HS-5 (cell line): ENCODE measurements at regions not wholly inside any gene's neighbourhood (a gene's known extent, or its start where the extent isn't known, plus 50 kb on each side); places are given as distances from the start of the nearest gene placed in this dataset.
"Not testable (repeated sequence)": the region's sequence is repeated elsewhere in the genome, so short reads cannot be mapped to it uniquely, and the experiment has no call there.

Experiments used
- DNase-seq: peaks from one replicate; pipeline ENCODE4 v3.0.0-alpha.2; 2012; ENCODE audit warnings: low read depth

DNA sequence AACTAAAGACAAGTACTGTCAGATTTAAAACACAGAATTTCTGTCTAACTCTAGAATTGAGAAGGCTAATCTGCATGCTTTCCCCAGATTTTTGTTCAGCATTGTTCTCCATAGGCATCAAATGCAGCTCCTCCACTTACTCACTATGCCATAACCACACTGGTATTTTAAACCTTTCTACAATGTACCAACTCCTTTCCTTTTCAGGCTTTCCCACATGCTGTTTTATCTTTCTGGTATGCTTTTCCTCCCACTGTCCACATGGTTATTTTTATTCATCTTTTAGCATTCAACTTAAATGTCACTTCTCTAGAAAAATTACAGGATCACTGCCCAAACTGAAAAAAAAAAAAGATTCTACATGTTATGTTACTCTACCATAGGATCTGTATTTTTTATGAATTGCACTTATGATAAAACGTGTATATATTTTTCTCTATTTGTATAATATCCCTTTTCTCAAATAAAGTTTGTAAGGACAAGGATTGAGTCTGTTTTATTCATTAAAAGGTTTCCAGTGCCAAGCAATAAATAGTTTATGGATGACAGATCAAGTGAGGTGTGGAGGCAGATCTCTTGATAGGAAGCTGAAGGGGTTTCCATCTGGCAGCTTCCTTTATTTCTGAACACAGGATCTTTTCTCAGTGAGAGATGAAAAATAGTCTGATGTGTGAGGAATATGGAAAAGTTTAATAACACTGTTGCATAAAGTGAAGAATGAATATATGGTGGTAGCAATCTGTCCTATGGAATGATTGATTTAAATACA, 1064.5 kb downstream of the ZPLD1 start:
- peak; percentile 80 for DNase-seq

DNA sequence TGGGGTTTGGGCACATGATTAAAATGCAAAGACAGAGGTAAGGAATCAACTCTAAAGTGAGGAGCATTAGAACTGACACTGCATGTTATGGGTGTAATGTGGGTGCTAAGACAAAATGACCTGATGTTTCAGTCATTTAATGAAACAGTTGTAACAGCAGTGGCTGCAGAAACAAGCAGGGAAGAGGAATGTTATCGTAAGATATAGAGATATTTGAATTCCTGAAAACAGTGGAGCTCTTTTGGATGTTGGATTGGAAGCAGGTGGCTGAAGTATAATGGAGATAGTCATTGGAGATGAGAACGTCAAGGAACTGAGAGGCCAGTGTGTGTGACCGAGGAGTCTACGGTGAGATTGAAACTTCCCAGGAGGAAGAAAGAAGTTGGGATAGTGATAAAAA, 1065.2 kb downstream of the ZPLD1 start:
- DNase-seq, result no peak

DNA sequence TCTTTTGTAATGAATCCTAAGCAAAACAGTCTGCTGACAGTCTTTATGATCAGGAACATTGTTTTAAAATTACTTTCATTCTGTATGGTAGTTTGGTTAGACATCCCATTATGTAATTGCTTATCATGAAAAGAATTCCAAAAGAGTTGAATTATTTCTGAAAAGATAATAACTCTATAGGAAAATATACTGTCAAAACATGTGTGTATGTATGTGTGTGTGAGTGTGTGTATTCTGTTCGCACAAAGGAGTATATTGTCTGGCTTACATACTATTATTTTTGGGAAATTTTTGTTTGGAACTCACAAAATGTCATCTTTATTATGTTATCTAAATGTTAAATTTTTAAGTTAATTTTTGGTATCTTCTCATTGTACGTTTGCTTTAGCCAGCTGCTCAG, 1075.9 kb downstream of the ZPLD1 start:
- DNase-seq, result no peak

DNA sequence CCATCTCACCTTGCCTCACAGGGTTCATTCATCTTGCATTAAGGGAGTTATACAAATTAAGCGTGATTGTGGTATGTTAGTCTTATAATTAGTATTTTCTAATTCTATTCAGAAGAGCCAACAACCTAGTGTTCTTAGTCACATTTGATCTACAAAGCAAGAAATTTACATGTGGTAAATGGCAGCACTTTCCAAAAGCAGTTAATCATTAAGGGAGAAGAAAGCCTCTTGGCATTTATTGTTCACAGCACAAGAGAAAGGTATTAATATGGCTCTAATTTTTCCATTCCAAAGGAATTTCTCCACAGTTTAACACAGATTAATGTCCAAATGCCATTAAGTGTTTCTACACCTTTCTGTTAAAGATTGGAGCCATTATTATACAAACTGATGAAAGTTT, 1077.1 kb downstream of the ZPLD1 start:
- no peak for DNase-seq

DNA sequence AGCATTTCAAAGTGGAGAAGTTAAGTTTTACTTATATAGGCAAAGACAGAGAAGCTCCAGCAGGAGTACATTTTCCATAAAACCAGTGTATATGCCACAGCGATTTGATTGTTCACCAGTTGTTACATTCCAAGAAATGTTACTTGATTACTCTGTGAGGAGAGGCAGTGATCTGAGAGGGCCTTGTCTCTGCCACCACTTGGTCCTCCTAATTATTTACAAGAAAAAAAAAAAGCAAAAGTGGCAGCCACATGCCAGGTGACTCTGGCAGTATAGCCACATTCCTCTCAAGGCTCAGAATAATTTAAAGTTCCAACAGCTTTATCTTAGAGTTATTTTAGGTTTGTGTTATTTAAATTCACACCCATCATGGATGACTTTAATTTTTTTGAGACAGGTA, 1077.8 kb downstream of the ZPLD1 start:
- DNase-seq, result no peak

- no peak for DNase-seq
Observed at GRCh38 chr3:103513003-103513402, 1078.2 kb downstream of the ZPLD1 start.

GRCh38 chr3:103515116-103515515, 1080.3 kb downstream of the ZPLD1 start:
- no peak for DNase-seq

DNA sequence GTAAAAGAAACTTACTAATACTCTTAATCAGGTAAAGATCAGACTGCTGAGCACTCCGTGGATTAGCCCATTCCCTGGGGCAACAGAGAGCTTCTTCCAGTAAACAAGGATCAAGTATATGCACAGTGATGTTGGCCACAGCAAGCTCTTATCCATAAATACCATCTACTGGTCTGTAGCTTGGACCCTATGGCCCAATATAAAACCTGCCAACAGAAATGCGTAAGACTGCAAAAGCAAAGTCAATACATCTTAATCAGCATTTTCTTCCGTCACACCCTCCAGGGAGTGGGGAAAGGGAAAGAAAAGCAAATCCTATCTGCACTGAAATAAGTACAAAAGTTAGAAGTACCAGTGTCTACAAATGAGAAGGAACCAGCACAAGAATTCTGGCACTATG, 1082.1 kb downstream of the ZPLD1 start:
- DNase-seq, result no peak

DNA sequence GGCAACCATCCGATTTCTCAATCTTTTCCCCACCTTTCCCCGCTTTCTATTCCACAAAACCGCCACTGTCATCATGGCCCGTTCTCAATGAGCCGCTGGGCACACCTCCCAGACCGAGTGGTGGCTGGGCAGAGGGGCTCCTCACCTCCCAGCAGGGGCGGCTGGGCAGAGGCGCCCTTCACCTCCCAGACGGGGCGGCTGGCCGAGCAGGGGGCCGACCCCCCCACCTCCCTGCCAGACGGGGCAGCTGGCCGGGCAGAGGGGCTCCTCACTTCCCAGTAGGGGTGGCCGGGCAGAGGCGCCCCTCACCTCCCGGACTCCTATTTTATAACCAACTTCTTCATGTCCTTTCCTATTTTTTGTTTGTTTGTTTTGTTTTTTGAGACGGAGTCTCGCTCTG, 1096.5 kb downstream of the ZPLD1 start:
- not testable (repeated sequence) for DNase-seq

- DNase-seq, result no peak
Observed at GRCh38 chr3:103532986-103533385, 1098.2 kb downstream of the ZPLD1 start.

GRCh38 chr3:103554451-103554850, 1119.6 kb downstream of the ZPLD1 start:
- no peak for DNase-seq

DNA sequence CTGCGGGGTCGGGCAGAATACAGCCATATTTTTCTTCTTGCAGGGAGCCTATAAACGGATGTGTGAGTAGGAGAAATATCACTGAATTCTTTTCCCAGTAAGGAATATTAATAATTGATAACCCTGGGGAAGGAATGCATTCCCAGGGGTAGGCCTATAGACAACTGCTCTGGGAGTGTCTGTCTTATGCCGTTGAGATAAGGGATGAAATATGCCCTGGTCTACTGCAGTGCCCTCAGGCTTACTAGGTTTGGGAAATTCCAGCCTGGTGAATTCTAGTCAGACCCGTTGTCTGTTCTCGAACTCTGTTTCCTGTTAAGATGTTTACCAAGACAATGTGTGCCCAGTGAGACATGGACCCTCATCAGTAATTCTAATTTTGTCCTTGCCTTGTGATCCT, 1129.3 kb downstream of the ZPLD1 start:
- DNase-seq, result not testable (repeated sequence)

GRCh38 chr3:103585809-103586208, 1151.0 kb downstream of the ZPLD1 start:
- no peak for DNase-seq

- DNase-seq, result no peak
Observed at GRCh38 chr3:103589770-103590169, 1155.0 kb downstream of the ZPLD1 start.

DNA sequence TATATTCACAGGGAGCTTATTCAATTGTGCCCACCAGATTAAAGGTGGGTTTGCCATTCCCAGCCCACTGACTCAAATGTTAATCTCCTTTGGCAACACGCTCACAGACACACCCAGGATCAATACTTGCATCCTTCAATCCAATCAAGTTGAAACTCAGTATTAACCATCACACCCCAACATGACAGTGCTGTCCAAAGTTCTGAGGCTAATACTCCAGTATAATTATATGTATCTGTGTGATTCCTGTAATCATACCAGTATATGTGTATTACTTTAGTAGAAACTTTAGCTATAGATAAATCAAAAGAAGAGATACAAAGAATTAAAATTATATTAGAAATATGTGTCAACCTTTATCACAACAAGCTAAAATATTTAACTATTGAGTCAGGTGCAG, 1166.0 kb downstream of the ZPLD1 start:
- no peak for DNase-seq

DNA sequence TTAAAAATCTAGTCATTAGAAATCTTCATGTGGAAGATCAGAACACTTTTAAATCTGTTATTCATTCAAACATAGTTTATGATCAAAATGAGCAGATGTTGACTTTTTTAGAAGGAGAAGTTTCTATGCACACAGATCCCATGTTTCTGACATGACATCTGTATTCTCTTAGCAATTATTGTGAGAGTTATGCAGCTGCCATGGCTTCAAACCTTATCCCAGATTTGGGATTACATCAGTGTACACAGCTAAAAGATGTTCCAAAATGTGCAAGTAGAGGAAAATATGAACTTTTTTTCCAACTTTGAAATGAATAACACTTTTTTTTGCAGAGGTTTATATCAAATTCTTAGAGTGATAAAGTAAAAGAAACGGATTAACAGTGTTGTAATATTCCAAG, 1166.9 kb downstream of the ZPLD1 start:
- no peak for DNase-seq

DNA sequence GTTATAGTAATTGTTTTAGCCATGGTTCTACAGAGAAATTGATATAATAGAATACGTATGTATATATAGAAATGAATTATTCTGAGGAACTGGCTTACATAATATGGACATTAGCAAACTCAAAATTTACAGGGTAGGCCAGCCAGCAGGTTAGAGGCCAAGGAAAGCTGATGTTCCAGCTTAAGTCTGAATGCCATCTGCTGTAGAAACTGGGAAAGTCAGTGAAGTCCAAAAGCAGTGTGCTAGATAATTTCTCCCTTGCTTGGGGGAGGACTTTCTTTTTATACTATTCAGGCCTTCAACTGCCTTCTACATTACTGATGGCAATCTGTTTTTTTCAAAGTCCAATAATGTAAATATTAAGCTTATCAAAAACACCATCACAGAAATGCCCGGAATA, 1174.7 kb downstream of the ZPLD1 start:
- no peak for DNase-seq

GRCh38 chr3:103613397-103614156, 1178.8 kb downstream of the ZPLD1 start:
- DNase-seq, result no peak

DNA sequence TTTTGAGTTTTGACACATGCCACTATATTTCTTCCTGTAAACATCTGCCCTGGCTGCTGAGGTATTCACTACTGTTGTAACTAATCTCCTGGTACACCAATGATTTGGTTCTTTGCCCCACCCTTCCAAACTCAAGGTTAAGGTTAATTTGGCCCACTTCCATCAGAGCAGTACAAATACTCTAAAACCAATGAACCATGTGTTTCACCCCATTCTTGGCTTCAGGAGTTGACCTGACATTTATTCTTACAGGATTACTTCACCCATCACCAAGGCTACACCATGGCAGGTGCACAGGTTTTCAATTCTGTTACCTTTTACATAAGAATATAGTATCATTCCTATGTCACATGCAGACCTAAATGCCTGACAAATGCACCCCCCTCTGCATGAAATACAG, 1179.9 kb downstream of the ZPLD1 start:
- DNase-seq, result no peak

DNA sequence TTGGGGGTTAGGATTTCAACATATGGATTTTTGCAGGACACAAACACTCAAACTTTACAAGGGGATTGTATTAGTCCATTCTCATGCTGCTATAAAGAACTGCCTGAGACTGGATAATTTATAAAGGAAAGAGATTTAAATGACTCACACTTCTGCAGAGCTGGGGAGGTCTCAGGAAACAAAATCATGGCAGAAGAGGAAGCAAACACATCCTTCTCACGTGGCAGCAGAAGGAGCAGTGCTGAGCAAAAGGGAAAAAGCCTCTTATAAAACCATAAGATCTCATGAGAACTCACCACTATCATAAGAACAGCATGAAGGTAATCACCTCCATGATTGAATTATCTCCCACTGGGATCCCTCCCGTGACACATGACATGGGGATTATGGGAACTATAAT, 1183.1 kb downstream of the ZPLD1 start:
- DNase-seq, result no peak

DNA sequence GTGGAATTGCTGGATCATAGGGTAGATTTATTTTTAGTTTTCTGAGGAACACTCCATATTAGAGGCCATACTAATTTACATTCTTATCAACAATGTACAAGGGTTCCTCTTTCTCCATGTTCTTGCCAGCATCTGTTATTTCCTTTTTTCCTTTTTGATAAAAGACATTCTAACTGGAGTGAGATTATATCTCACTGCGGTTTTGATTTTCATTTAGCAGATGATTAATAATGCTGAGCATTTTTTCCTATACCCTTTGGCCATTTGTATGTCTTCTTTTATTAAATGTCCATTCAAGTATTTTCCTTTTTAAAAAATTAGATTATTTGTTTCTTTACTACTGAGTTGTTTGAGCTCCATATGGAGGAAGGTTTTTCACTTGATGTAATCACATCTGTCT, 1189.5 kb downstream of the ZPLD1 start:
- no peak for DNase-seq

DNA sequence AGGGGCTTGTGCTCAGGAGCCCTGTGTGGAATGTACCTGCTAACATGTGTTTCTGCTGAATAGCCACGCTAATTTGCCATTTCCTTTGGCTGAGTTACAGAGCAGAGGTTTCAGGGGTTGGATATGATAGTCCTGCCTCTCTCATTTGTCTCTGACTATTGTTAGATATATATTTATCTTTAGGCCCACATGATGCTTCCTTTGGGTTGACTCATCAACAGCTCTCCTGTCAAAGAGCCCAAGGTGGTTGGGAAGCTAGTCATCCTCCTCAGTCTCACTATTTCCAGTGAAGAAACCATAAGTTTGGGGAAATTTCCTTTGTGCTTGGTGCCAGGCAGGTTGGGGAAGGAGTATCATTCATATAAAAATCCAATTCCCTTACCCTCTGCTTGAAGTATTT, 1194.6 kb downstream of the ZPLD1 start:
- DNase-seq, result no peak

- no peak for DNase-seq
Observed at GRCh38 chr3:103644450-103644849, 1209.6 kb downstream of the ZPLD1 start.

DNA sequence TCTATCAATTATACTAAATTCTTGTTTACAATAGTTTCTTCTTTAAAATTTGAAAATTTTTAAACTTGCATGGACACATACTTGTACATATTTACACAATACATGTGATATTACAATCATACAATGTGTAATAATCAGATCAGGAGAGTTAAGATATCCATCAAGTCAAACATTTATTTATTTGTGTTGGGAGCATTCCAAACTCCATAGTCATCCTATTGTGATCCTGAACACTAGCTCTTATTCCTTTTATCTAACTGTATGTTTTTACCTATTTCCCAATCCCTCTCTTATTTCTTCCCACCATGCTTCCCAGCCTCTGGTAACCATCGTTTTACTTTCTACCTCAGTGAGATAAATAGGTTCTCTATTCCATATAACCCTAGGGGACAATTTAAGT, 1219.2 kb downstream of the ZPLD1 start:
- DNase-seq, result no peak
